ENCODE measurements at regions not wholly inside any gene's neighbourhood (a gene's known extent, or its start where the extent isn't known, plus 50 kb on each side); places are given as distances from the start of the nearest gene placed in this dataset.

DNA sequence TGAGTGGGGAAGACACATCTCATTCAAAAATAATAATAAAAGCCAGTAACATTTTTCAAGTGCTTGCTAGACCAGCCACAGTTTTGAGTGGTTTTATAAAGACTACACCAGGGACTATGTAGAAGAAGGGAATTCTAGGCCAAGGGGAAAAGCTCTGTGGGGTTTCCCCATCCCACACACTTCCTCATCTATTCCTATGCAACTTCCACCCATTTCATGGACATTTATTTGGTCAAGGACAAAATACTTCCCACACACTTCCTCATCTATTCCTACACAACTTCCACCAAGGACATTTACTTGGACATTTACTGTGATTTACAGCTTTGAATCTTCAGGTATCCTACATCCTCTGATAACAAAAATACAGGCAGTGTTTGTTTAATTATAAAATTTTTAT, 86.5 kb upstream of the KLF3 start:
- H3K9me2 ChIP-seq (ENCODE audit: insufficient read depth, low read length): no peaks in the 10 kb centered on the region
- no peaks in the 10 kb centered on the region for H3K36me3 ChIP-seq (ENCODE audit: insufficient read depth, low read length)
- H3K27me3 ChIP-seq (ENCODE audit: insufficient read depth, low read depth, low read length): no peaks in the 10 kb centered on the region
- no peaks in the 10 kb centered on the region for H3K9me3 ChIP-seq (ENCODE audit: low read length)
- H2AFZ ChIP-seq (ENCODE audit: low read depth, low read length): no peak overlapping the region
- no peaks in the 10 kb centered on the region for H4K20me1 ChIP-seq (ENCODE audit: insufficient read depth)
- H3K4me3 ChIP-seq (ENCODE audit: low read length): no peak overlapping the region
- H3K4me2 ChIP-seq (ENCODE audit: low read length): no peak overlapping the region
- H3K79me2 ChIP-seq (replicated peaks; ENCODE audit: insufficient read depth, low read length): no peaks in the 10 kb centered on the region
- no peak for TF ChIP-seq TAF1 (IDR thresholded peaks at IDR 0.05; ENCODE audit: low read depth)
- no peak for TF ChIP-seq MXI1 (conservative IDR thresholded peaks at IDR 0.05; ENCODE audit: poor library complexity, severe bottlenecking)
- TF ChIP-seq EP300 (conservative IDR thresholded peaks at IDR 0.05; ENCODE audit: poor library complexity, severe bottlenecking): no peak
- TF ChIP-seq RAD21 (conservative IDR thresholded peaks at IDR 0.05): no peak
- no peak for TF ChIP-seq POLR2AphosphoS5 (IDR thresholded peaks at IDR 0.05)
- TF ChIP-seq, protein P1, sequence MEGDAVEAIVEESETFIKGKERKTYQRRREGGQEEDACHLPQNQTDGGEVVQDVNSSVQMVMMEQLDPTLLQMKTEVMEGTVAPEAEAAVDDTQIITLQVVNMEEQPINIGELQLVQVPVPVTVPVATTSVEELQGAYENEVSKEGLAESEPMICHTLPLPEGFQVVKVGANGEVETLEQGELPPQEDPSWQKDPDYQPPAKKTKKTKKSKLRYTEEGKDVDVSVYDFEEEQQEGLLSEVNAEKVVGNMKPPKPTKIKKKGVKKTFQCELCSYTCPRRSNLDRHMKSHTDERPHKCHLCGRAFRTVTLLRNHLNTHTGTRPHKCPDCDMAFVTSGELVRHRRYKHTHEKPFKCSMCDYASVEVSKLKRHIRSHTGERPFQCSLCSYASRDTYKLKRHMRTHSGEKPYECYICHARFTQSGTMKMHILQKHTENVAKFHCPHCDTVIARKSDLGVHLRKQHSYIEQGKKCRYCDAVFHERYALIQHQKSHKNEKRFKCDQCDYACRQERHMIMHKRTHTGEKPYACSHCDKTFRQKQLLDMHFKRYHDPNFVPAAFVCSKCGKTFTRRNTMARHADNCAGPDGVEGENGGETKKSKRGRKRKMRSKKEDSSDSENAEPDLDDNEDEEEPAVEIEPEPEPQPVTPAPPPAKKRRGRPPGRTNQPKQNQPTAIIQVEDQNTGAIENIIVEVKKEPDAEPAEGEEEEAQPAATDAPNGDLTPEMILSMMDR (IDR thresholded peaks at IDR 0.05; ENCODE audit: poor library complexity, severe bottlenecking): no peak
- no peak for TF ChIP-seq SMC3 (conservative IDR thresholded peaks at IDR 0.05; ENCODE audit: poor library complexity)
- no peak for TF ChIP-seq REST (IDR thresholded peaks at IDR 0.05; ENCODE audit: borderline replicate concordance)
- TF ChIP-seq EZH2 (IDR thresholded peaks at IDR 0.05; ENCODE audit: borderline replicate concordance, insufficient read depth, low read length, poor library complexity, severe bottlenecking): no peak
- no peaks in the 10 kb centered on the region for H3F3A ChIP-seq (ENCODE audit: insufficient read depth, low read length, poor library complexity, severe bottlenecking)
- H3K27ac ChIP-seq (ENCODE audit: low read length): no peak overlapping the region
- H3K9ac ChIP-seq (ENCODE audit: low read length): no peak overlapping the region

DNA sequence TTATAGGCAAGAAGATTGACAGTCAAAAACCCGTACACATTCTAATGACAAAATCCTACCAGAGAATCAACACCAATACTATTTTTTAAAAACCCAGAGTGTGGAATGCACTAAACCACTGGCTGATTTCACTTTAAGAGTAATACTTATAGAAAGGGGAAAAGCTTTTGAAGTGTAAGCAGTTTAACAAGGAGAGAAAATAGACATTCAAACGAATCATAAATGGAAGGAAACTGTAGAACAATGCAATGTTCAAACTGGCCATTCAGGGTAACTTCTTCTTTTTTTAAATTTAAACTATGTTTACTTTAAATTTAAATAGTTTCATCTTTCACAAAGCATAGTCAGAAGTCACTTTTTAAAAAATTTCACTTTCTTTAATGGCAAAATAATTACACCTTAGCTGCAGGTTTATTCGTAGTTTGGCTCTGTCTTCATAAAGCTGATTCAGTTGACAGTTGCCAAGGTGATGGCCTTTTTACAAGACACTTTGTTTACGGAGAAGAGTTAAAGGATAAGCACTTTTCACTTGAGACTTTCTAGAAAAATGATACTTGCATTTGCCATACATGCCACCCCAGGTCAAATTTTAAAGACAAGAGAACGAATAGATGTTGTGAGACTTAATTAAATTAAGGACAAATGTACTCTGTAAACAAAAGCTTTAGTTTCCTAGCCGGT, 82.4 kb upstream of the KLF3 start:
- no peaks in the 10 kb centered on the region for H3K27me3 ChIP-seq (ENCODE audit: insufficient read depth, low read depth, low read length)
- H2AFZ ChIP-seq (ENCODE audit: low read depth, low read length): no peak overlapping the region
- H3K4me3 ChIP-seq (ENCODE audit: low read length): no peak overlapping the region
- no peaks in the 10 kb centered on the region for H3F3A ChIP-seq (ENCODE audit: insufficient read depth, low read length, poor library complexity, severe bottlenecking)
- no peaks in the 10 kb centered on the region for H4K20me1 ChIP-seq (ENCODE audit: insufficient read depth)
- H3K27ac ChIP-seq (ENCODE audit: low read length): no peak overlapping the region
- H3K36me3 ChIP-seq (ENCODE audit: insufficient read depth, low read length): no peaks in the 10 kb centered on the region
- no peaks in the 10 kb centered on the region for H3K9me2 ChIP-seq (ENCODE audit: insufficient read depth, low read length)
- no peak overlapping the region for H3K4me2 ChIP-seq (ENCODE audit: low read length)
- H3K79me2 ChIP-seq (replicated peaks; ENCODE audit: insufficient read depth, low read length): no peaks in the 10 kb centered on the region
- no peaks in the 10 kb centered on the region for H3K9me3 ChIP-seq (ENCODE audit: low read length)
- H3K9ac ChIP-seq (ENCODE audit: low read length): no peak overlapping the region
- TF ChIP-seq SMC3 (conservative IDR thresholded peaks at IDR 0.05; ENCODE audit: poor library complexity): no peak
- peak; percentile 31 for TF ChIP-seq EP300 (conservative IDR thresholded peaks at IDR 0.05; ENCODE audit: poor library complexity, severe bottlenecking)
